Transverse colon (tissue), 4 donors: ENCODE measurements at regions not wholly inside any gene's neighbourhood (a gene's known extent, or its start where the extent isn't known, plus 50 kb on each side); places are given as distances from the start of the nearest gene placed in this dataset.

Experiments used
- DNase-seq: peaks from one replicate; pipeline ENCODE4 v3.0.0-alpha.2; 2019
- H3K27ac ChIP-seq, 4 donors: fragments of 200-600 bp; sonication (generic); 2 replicates each; pipeline ENCODE4 v1.5.1; 2016 to 2018; ENCODE audit warnings: inconsistent platforms in 4 of 4
- H3K27me3 ChIP-seq: fragments of 200-600 bp; sonication (generic); 2 replicates; pipeline ENCODE4 v1.5.1; 2017; ENCODE audit warnings: inconsistent platforms
- H3K36me3 ChIP-seq, 4 donors: fragments of 200-600 bp; sonication (generic); 2 replicates each; pipeline ENCODE4 v1.5.1; 2017 to 2019; ENCODE audit warnings: inconsistent platforms in 4 of 4
- H3K4me1 ChIP-seq, 4 donors: fragments of 200-600 bp; sonication (generic); 2 replicates each; pipeline ENCODE4 v1.5.1; 2017 to 2020; ENCODE audit warnings: inconsistent platforms in 4 of 4
- H3K4me3 ChIP-seq, 4 donors: fragments of 200-600 bp; sonication (generic); 1 replicate in 1 of 4; 2 replicates in 3 of 4; pipeline versions ENCODE4 v1.5.1 to v1.6.1; 2017 to 2019; ENCODE audit warnings: inconsistent platforms in 4 of 4
- H3K9me3 ChIP-seq, 2 donors: fragments of 200-600 bp; sonication (generic); 2 replicates each; pipeline ENCODE4 v1.5.1; 2017 to 2019; ENCODE audit warnings: inconsistent platforms in 2 of 2
- CTCF ChIP-seq, 5 experiments: fragments of 200-600 bp in 3 of 5; fragments of 450-650 bp in 2 of 5; sonication (generic) in 3 of 5; IDR thresholded peaks; 1 replicate in 2 of 5; 2 replicates in 3 of 5; pipeline ENCODE4 v1.5.1; 2016 to 2017; ENCODE audit warnings: antibody characterized with exemption in 5 of 5, inconsistent platforms in 3 of 5, mild to moderate bottlenecking in 2 of 5, moderate library complexity in 1 of 5
- EP300 ChIP-seq: sonication (generic); formaldehyde crosslinking; IDR thresholded peaks from one replicate; pipeline ENCODE4 v1.6.1; 2017; ENCODE audit warnings: antibody characterized with exemption, low read depth
- POLR2A ChIP-seq: fragments of 450-650 bp; IDR thresholded peaks from one replicate; pipeline ENCODE4 v1.6.1; 2016; ENCODE audit warnings: antibody characterized with exemption, mild to moderate bottlenecking, moderate library complexity
- POLR2AphosphoS5 ChIP-seq, 3 donors: sonication (generic); formaldehyde crosslinking; IDR thresholded peaks; one replicate each; pipeline ENCODE4 v1.6.1; 2016; ENCODE audit warnings: antibody characterized with exemption in 3 of 3
- WGBS, 2 donors: methylation state at CpG; one replicate each; pipeline ENCODE4 v1.1.5; 2018; ENCODE audit warnings: low coverage in 1 of 2; 5-methylcytosine and 5-hydroxymethylcytosine counted together
- in situ Hi-C, 4 donors: fragments of 200-750 bp; cut with MboI; loops; one replicate each; pipeline versions ENCODE4 v1.15.0 to v1.15.1; 2017; ENCODE audit warnings: low sequenced_read_pairs in 3 of 4, low pct_ligation_motif_present in 1 of 4, low pct_unique_long_range_greater_than_20kb in 1 of 4
- intact Hi-C: fragments of 100-400 bp; cut with DNase I; formaldehyde crosslinking; loops from one replicate; pipeline ENCODE4 v1.15.1; 2023; ENCODE audit warnings: low total_unique reads

- 54 to 59% methylated on average over 2 of the region's 2 CpGs for WGBS, 2 donors
- Histone ChIP-seq H3K27me3 (peaks cover 3% of the 10 kb centered on the region), H3K9me3 (no peaks in the 10 kb centered on the region), H3K4me1 (no peaks in the 10 kb centered on the region), H3K36me3 (no peaks in the 10 kb centered on the region), H3K4me3 (no peak overlapping the region), H3K27ac (no peak overlapping the region)
- in situ Hi-C loops (no loop called here), intact Hi-C loops (no loop called here)
- no peak for DNase-seq
- TF ChIP-seq CTCF (IDR thresholded peaks at IDR 0.05) (no peak), POLR2AphosphoS5 (IDR thresholded peaks at IDR 0.05) (no peak), EP300 (no peak), POLR2A (no peak)
Measured at GRCh38 chr20:57865266-57865665, 155.5 kb upstream of the PMEPA1 start.

- intact Hi-C loops (no loop called here), in situ Hi-C loops (no loop called here)
Measured at GRCh38 chr20:57860576-57860975, 150.8 kb upstream of the PMEPA1 start.

GRCh38 chr20:57857969-57858368, 148.2 kb upstream of the PMEPA1 start:
- Histone ChIP-seq H3K36me3 (no peaks in the 10 kb centered on the region), H3K4me3 (no peak overlapping the region), H3K9me3 (no peaks in the 10 kb centered on the region), H3K27ac (no peak overlapping the region), H3K4me1 (no peaks in the 10 kb centered on the region), H3K27me3 (no peaks in the 10 kb centered on the region)
- WGBS, 2 donors: 94% methylated on average over 2 of the region's 2 CpGs; no CpG with 5 or more reads in 1 of the 2 donors
- DNase-seq: no peak
- intact Hi-C loops (loop anchor here (10.0 kb wide), 1 partner anchor 203 kb away; no protein-coding TSS in a partner anchor), in situ Hi-C loops (no loop called here)
- TF ChIP-seq POLR2A (no peak), CTCF (IDR thresholded peaks at IDR 0.05) (no peak), EP300 (no peak), POLR2AphosphoS5 (IDR thresholded peaks at IDR 0.05) (no peak)

More at GRCh38 chr20:57860576-57860975, 150.8 kb upstream of the PMEPA1 start:
- TF ChIP-seq POLR2A (no peak), CTCF (IDR thresholded peaks at IDR 0.05) (no peak), POLR2AphosphoS5 (IDR thresholded peaks at IDR 0.05) (no peak), EP300 (no peak)
- Histone ChIP-seq H3K27me3 (no peaks in the 10 kb centered on the region), H3K9me3 (no peaks in the 10 kb centered on the region), H3K4me3 (no peak overlapping the region), H3K4me1 (no peaks in the 10 kb centered on the region), H3K27ac (no peak overlapping the region), H3K36me3 (no peaks in the 10 kb centered on the region)
- no peak for DNase-seq
- WGBS, 2 donors: 67 to 92% methylated on average over 2 to 6 of the region's 6 CpGs

GRCh38 chr20:57857118-57857517, 147.3 kb upstream of the PMEPA1 start:
- in situ Hi-C loops: no loop called here
- Histone ChIP-seq H3K27me3 (no peaks in the 10 kb centered on the region), H3K4me1 (no peaks in the 10 kb centered on the region), H3K4me3 (no peak overlapping the region), H3K36me3 (no peaks in the 10 kb centered on the region), H3K9me3 (no peaks in the 10 kb centered on the region), H3K27ac (no peak overlapping the region)
- intact Hi-C loops: loop anchor here (10.0 kb wide), 1 partner anchor 202 kb away; no protein-coding TSS in a partner anchor
- no peak for DNase-seq
- TF ChIP-seq POLR2AphosphoS5 (IDR thresholded peaks at IDR 0.05): no peak
- no peak for TF ChIP-seq CTCF (IDR thresholded peaks at IDR 0.05)
- TF ChIP-seq EP300: no peak
- no peak for TF ChIP-seq POLR2A
- 86 to 93% methylated on average over 2 of the region's 2 CpGs for WGBS, 2 donors
